Adrenal gland (tissue), 5 donors: ENCODE measurements at regions not wholly inside any gene's neighbourhood (a gene's known extent, or its start where the extent isn't known, plus 50 kb on each side); places are given as distances from the start of the nearest gene placed in this dataset.

Source experiments
- CTCF ChIP-seq, 6 experiments: fragments of 450-650 bp in 4 of 6; fragments of 200-600 bp in 2 of 6; sonication (generic) in 1 of 6; IDR thresholded peaks; 1 replicate in 5 of 6; 2 replicates in 1 of 6; pipeline versions ENCODE4 v1.5.1 to v1.8.0; 2016 to 2021; ENCODE audit warnings: antibody characterized with exemption in 6 of 6, mild to moderate bottlenecking in 2 of 6, moderate library complexity in 1 of 6
- POLR2A ChIP-seq, 2 donors: fragments of 450-650 bp; IDR thresholded peaks; one replicate each; pipeline ENCODE4 v1.6.1; 2017; ENCODE audit warnings: antibody characterized with exemption in 2 of 2, mild to moderate bottlenecking in 2 of 2, moderate library complexity in 1 of 2
- donor health status: DM: no; HTN: no; CAD: no.

GRCh38 chr3:53426918-53427317, 67.5 kb upstream of the CACNA1D start:
- TF ChIP-seq POLR2A (IDR thresholded peaks at IDR 0.05) (no peak), CTCF (IDR thresholded peaks at IDR 0.05) (peak in 1 of 6 experiments; percentile 14)
